K562 (cell line): ENCODE measurements at regions not wholly inside any gene's neighbourhood (a gene's known extent, or its start where the extent isn't known, plus 50 kb on each side); places are given as distances from the start of the nearest gene placed in this dataset.

Source experiments
- ATAC-seq: fragments of 200-7000 bp; cut with Tn5 transposase; 3 replicates; pipeline ENCODE4 v1.9.1; 2020; ENCODE audit warnings: moderate library complexity
- BruUV-seq: library from RNA; stranded (reverse); fragments of 400-500 nt; replicated peaks from 2 replicates; lab custom pipeline; 2021; lab: Mats Ljungman, UMichigan
- CTCF ChIA-PET: fragments of 300-600 bp; formaldehyde crosslinking; extraction: SDS; loops from one replicate; lab custom pipeline; 2021; ENCODE audit warnings: low intra/inter-chr PET ratio; lab: Yijun Ruan, JAX
- POLR2A ChIA-PET: fragments of 300-600, 350-650 bp; sonication (Branson Sonifier 250); formaldehyde crosslinking; extraction: SDS; loops from one replicate; lab custom pipeline; 2021; ENCODE audit warnings: antibody characterized with exemption, inconsistent platforms; lab: Yijun Ruan, JAX
- DNase-seq, 4 experiments: peaks; one replicate each; pipeline versions ENCODE4 v3.0.0 to v3.0.0-alpha.2; 2011 to 2018; ENCODE audit warnings: low spot score in 3 of 4, mixed read lengths in 3 of 4; ENCODE audit errors: extremely low read depth in 1 of 4
- FAIRE-seq: peaks from 2 replicates; lab custom pipeline; 2011; peaks lifted over from hg19 to GRCh38; lab: Jason Lieb, UNC
- H2AFZ ChIP-seq: 2 replicates; pipeline ENCODE4 v1.6.0; 2011; ENCODE audit warnings: low read depth, low read length, control low read depth, inconsistent platforms
- H3K27ac ChIP-seq: fragments of 200-600 bp; 3 replicates; pipeline ENCODE4 v1.8.0; 2011; ENCODE audit warnings: low read depth, mild to moderate bottlenecking, control low read depth, inconsistent platforms, low read length, moderate library complexity, mixed read lengths; ENCODE audit errors: extremely low read depth
- H3K27me3 ChIP-seq, 2 experiments: fragments of 300-600 bp in 1 of 2; 2 replicates in 1 of 2; 3 replicates in 1 of 2; pipeline versions ENCODE4 v1.6.0 to v1.8.0; 2011; ENCODE audit warnings: inconsistent platforms in 2 of 2, low read length in 2 of 2, mild to moderate bottlenecking in 1 of 2, mixed read lengths in 1 of 2, moderate library complexity in 1 of 2; ENCODE audit not compliant: control insufficient read depth in 2 of 2, insufficient read depth in 2 of 2
- H3K36me3 ChIP-seq: fragments of 300-600 bp; 3 replicates; pipeline ENCODE4 v1.8.0; 2011; ENCODE audit warnings: mild to moderate bottlenecking, low read length, inconsistent platforms; ENCODE audit not compliant: control insufficient read depth, insufficient read depth
- H3K4me1 ChIP-seq, 2 experiments: fragments of 200-600 bp in 1 of 2; replicated peaks in 1 of 2; 2 replicates in 1 of 2; 3 replicates in 1 of 2; pipeline versions ENCODE4 v1.5.1 to v1.8.0; 2011; ENCODE audit warnings: inconsistent platforms in 2 of 2, low read length in 2 of 2, mild to moderate bottlenecking in 1 of 2, mixed read lengths in 1 of 2, moderate library complexity in 1 of 2; ENCODE audit not compliant: control insufficient read depth in 2 of 2, insufficient read depth in 2 of 2
- H3K4me2 ChIP-seq: 2 replicates; pipeline ENCODE4 v1.6.1; 2011; ENCODE audit warnings: low read length, control low read depth, inconsistent platforms, mixed read lengths; ENCODE audit not compliant: insufficient read depth
- H3K4me3 ChIP-seq: fragments of 200-600 bp; sonication (generic), shearing (Covaris generic); 2 replicates; pipeline ENCODE4 v1.5.1; 2016; ENCODE audit warnings: control low read depth, inconsistent platforms
- H3K79me2 ChIP-seq: fragments of 200-600 bp; 3 replicates; pipeline ENCODE4 v1.8.0; 2011; ENCODE audit warnings: low read length, inconsistent platforms; ENCODE audit not compliant: control insufficient read depth, insufficient read depth
- H3K9ac ChIP-seq, 2 experiments: 2 replicates each; pipeline versions ENCODE4 v1.6.0 to v1.6.1; 2011; ENCODE audit warnings: low read depth in 2 of 2, low read length in 2 of 2, control low read depth in 1 of 2, inconsistent platforms in 1 of 2, mild to moderate bottlenecking in 1 of 2, mixed read lengths in 1 of 2; ENCODE audit not compliant: insufficient read depth in 1 of 2
- H3K9me1 ChIP-seq: one replicate; pipeline ENCODE4 v1.6.0; 2011; ENCODE audit warnings: inconsistent platforms, mild to moderate bottlenecking, low read length, moderate library complexity; ENCODE audit not compliant: control insufficient read depth, insufficient read depth
- H3K9me3 ChIP-seq: replicated peaks from 2 replicates; pipeline ENCODE4 v1.5.1; 2011; ENCODE audit warnings: low read depth, low read length, inconsistent platforms; ENCODE audit not compliant: control insufficient read depth, insufficient read depth
- H4K20me1 ChIP-seq: replicated peaks from 2 replicates; pipeline ENCODE4 v1.6.1; 2011; ENCODE audit warnings: low read length, inconsistent platforms, mixed read lengths; ENCODE audit not compliant: control insufficient read depth, insufficient read depth
- ARID2 ChIP-seq: fragments of 450-650 bp; IDR thresholded peaks from 2 replicates; pipeline ENCODE4 v1.6.1; 2017; ENCODE audit warnings: antibody characterized with exemption, mild to moderate bottlenecking
- ESRRB ChIP-seq: fragments of 250-450 bp; sonication (Bioruptor Pico); IDR thresholded peaks from 2 replicates; pipeline ENCODE4 v1.5.0; 2020; ENCODE audit warnings: mild to moderate bottlenecking, moderate library complexity, borderline replicate concordance
- HES1 ChIP-seq: fragments of 450-650 bp; IDR thresholded peaks from 2 replicates; pipeline ENCODE4 v1.6.1; 2016; ENCODE audit warnings: low read depth, mild to moderate bottlenecking, moderate library complexity
- HMGXB4 ChIP-seq: sonication (generic); formaldehyde crosslinking; IDR thresholded peaks from 2 replicates; pipeline ENCODE4 v1.8.1; 2023; ENCODE audit warnings: mild to moderate bottlenecking, missing genetic modification reagents
- PRDM10 ChIP-seq: fragments of 450-650 bp; IDR thresholded peaks from 2 replicates; pipeline ENCODE4 v1.6.1; 2018; ENCODE audit not compliant: partially characterized antibody
- RBM14 ChIP-seq: fragments of 200-400 bp; formaldehyde crosslinking; IDR thresholded peaks from 2 replicates; pipeline ENCODE4 v1.6.1; 2018; ENCODE audit warnings: low read depth, mild to moderate bottlenecking, low read length, moderate library complexity, borderline replicate concordance; ENCODE audit not compliant: insufficient read depth
- THRAP3 ChIP-seq: fragments of 450-650 bp; IDR thresholded peaks from 2 replicates; pipeline ENCODE4 v1.6.1; 2016; ENCODE audit warnings: mild to moderate bottlenecking, inconsistent platforms, borderline replicate concordance
- USF2 ChIP-seq: sonication (generic); formaldehyde crosslinking; IDR thresholded peaks from 2 replicates; pipeline ENCODE4 v1.5.0; 2020; ENCODE audit warnings: missing genetic modification reagents
- YBX1 ChIP-seq: fragments of 450-650 bp; IDR thresholded peaks from 2 replicates; pipeline ENCODE4 v1.7.1; 2016; ENCODE audit warnings: mild to moderate bottlenecking
- ZFP1 ChIP-seq: fragments of 450-650 bp; formaldehyde crosslinking; IDR thresholded peaks from 2 replicates; pipeline ENCODE4 v1.4.0; 2020; ENCODE audit warnings: mild to moderate bottlenecking, mixed read lengths
- ZNF707 ChIP-seq: fragments of 250-450 bp; sonication (Bioruptor Pico); conservative IDR thresholded peaks from 2 replicates; pipeline ENCODE4 v1.8.0; 2022; ENCODE audit warnings: inconsistent platforms, mild to moderate bottlenecking, moderate library complexity
- ZZZ3 ChIP-seq: fragments of 450-650 bp; IDR thresholded peaks from 2 replicates; pipeline ENCODE4 v1.6.1; 2016; ENCODE audit warnings: antibody characterized with exemption, mild to moderate bottlenecking, moderate library complexity
- WGBS: fragments of 100-300 bp; shearing (Covaris generic); methylation state at CpG from one replicate; pipeline ENCODE4 v1.1.6; 2016; ENCODE audit warnings: low coverage, mixed read lengths; ENCODE audit not compliant: insufficient coverage; ENCODE audit errors: missing lambda C conversion rate; 5-methylcytosine and 5-hydroxymethylcytosine counted together
- in situ Hi-C: fragments of 300-500 bp; cut with MboI; formaldehyde crosslinking; loops from 4 replicates; pipeline ENCODE4 v1.15.0; 2018; ENCODE audit warnings: inconsistent platforms, mixed read lengths
- intact Hi-C: fragments of 100-400 bp; cut with micrococcal nuclease; formaldehyde crosslinking; loops from 2 replicates; pipeline ENCODE4 v1.14.2; 2022

GRCh38 chr1:228917755-228918154 lies 182.5 kb downstream of the RHOU start:
- H3K27me3 ChIP-seq: peaks cover 0 to 4% of the 10 kb centered on the region in 2 experiments; a peak in 3 of 5 replicates
- intact Hi-C loops (no loop called here), in situ Hi-C loops (no loop called here)
- FAIRE-seq (no peak), DNase-seq (no peak), ATAC-seq (no peak)
- H3K9me1 ChIP-seq: no peaks in the 10 kb centered on the region
- no TSS peak for BruUV-seq
- no peaks in the 10 kb centered on the region for H4K20me1 ChIP-seq
- H3K4me2 ChIP-seq: no peak overlapping the region
- H3K27ac ChIP-seq: no peak overlapping the region
- H3K79me2 ChIP-seq: no peaks in the 10 kb centered on the region
- no peaks in the 10 kb centered on the region for H3K4me1 ChIP-seq
- WGBS: 0% methylated on average over 2 of the region's 2 CpGs
- no peak overlapping the region for H3K9ac ChIP-seq
- H2AFZ ChIP-seq: no peak overlapping the region
- H3K9me3 ChIP-seq: no peaks in the 10 kb centered on the region
- H3K36me3 ChIP-seq: no peaks in the 10 kb centered on the region
- ChIA-PET POLR2A (interaction anchor here (0.5 kb wide), 1 partner anchor 70 kb away, joined by 3 read pairs; no protein-coding TSS in a partner anchor), CTCF (no interaction called here)
- TF ChIP-seq ZFP1: no peak
- TF ChIP-seq USF2 (CRISPR knock-in tag): no peak
- TF ChIP-seq PRDM10: no peak
- TF ChIP-seq HES1: no peak
- TF ChIP-seq ESRRB (CRISPR knock-in tag): no peak
- TF ChIP-seq HMGXB4: no peak
- TF ChIP-seq THRAP3: no peak
- TF ChIP-seq ARID2: no peak
- TF ChIP-seq ZNF707 (CRISPR knock-in tag): no peak
- no peak for TF ChIP-seq ZZZ3
- no peak for TF ChIP-seq YBX1
- no peak for TF ChIP-seq RBM14
- H3K4me3 ChIP-seq: no peak overlapping the region
